ACC112 (cell line): ENCODE measurements at regions not wholly inside any gene's neighbourhood (a gene's known extent, or its start where the extent isn't known, plus 50 kb on each side); places are given as distances from the start of the nearest gene placed in this dataset.
"Not testable (repeated sequence)": the region's sequence is repeated elsewhere in the genome, so short reads cannot be mapped to it uniquely, and the experiment has no call there.

Source experiments
- H2AFZ ChIP-seq: fragments of 200-600 bp; sonication (generic); one replicate; pipeline ENCODE4 v1.6.0; 2017; ENCODE audit warnings: antibody characterized with exemption, low read length; ENCODE audit not compliant: unreplicated experiment
- H3K27ac ChIP-seq: fragments of 200-600 bp; sonication (generic); 2 replicates; pipeline ENCODE4 v1.5.1; 2014; ENCODE audit warnings: low read depth, mild to moderate bottlenecking, antibody characterized with exemption, low read length, moderate library complexity
- H3K27me3 ChIP-seq: fragments of 200-600 bp; sonication (generic); 2 replicates; pipeline ENCODE4 v1.6.1; 2014; ENCODE audit warnings: mild to moderate bottlenecking, antibody characterized with exemption, low read length, moderate library complexity, mixed read lengths; ENCODE audit not compliant: insufficient read depth
- H3K36me3 ChIP-seq: fragments of 200-600 bp; sonication (generic); 2 replicates; pipeline ENCODE4 v1.6.1; 2016; ENCODE audit warnings: mild to moderate bottlenecking, antibody characterized with exemption, low read length, moderate library complexity, mixed read lengths; ENCODE audit not compliant: insufficient read depth
- H3K4me1 ChIP-seq: fragments of 200-600 bp; sonication (generic); one replicate; pipeline ENCODE4 v1.6.1; 2016; ENCODE audit warnings: low read length, mixed read lengths; ENCODE audit not compliant: insufficient read depth, unreplicated experiment, control insufficient read depth
- H3K4me3 ChIP-seq: fragments of 200-600 bp; sonication (generic); 2 replicates; pipeline ENCODE4 v1.5.1; 2014; ENCODE audit warnings: mild to moderate bottlenecking, low read depth, low read length
- H3K79me2 ChIP-seq: fragments of 200-600 bp; sonication (generic); one replicate; pipeline ENCODE4 v1.6.0; 2016; ENCODE audit warnings: low read length; ENCODE audit not compliant: control insufficient read depth, unreplicated experiment, insufficient read depth

DNA sequence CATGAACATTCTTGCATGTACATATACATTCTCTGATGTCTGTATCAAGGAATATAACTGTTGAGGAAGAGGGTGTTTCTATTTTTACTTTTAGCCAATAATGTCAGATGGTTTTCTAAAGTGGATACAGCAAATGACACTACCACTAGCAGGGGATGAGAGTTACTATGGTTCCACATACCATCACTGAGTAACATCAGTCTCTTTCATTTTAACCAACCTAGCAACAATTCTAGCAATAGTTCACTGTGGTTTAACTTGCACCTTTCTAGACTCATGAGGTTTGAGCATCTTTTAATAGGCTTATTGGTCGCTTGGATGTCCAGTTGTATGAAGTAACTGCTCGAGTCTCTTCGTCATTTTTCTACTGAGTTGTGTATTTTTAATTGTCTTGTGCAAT lies 68.5 kb upstream of the ZNF746 start:
- Histone ChIP-seq H3K36me3 (peaks cover 47% of the 10 kb centered on the region), H2AFZ (no peak overlapping the region), H3K27ac (no peak overlapping the region), H3K27me3 (no peaks in the 10 kb centered on the region), H3K4me1 (no peaks in the 10 kb centered on the region), H3K79me2 (no peaks in the 10 kb centered on the region), H3K4me3 (no peak overlapping the region)

DNA sequence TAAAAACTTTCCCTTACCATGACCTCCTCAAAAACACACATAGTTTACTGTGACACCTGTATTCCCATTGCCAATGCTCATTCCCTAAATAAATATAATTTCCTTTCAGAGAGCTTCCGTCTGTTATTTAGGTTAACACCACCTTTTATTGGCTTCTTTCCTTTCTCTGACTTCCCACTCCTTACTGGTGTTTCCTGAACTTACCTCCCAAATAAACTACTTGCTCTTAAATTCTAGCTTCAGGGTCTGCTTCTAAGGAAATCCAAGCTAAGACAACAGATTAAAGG lies 67.4 kb upstream of the ZNF746 start:
- Histone ChIP-seq H3K4me3 (no peak overlapping the region), H3K36me3 (peaks cover 44% of the 10 kb centered on the region), H3K27ac (no peak overlapping the region), H3K79me2 (no peaks in the 10 kb centered on the region), H3K27me3 (no peaks in the 10 kb centered on the region), H3K4me1 (no peaks in the 10 kb centered on the region), H2AFZ (no peak overlapping the region)

DNA sequence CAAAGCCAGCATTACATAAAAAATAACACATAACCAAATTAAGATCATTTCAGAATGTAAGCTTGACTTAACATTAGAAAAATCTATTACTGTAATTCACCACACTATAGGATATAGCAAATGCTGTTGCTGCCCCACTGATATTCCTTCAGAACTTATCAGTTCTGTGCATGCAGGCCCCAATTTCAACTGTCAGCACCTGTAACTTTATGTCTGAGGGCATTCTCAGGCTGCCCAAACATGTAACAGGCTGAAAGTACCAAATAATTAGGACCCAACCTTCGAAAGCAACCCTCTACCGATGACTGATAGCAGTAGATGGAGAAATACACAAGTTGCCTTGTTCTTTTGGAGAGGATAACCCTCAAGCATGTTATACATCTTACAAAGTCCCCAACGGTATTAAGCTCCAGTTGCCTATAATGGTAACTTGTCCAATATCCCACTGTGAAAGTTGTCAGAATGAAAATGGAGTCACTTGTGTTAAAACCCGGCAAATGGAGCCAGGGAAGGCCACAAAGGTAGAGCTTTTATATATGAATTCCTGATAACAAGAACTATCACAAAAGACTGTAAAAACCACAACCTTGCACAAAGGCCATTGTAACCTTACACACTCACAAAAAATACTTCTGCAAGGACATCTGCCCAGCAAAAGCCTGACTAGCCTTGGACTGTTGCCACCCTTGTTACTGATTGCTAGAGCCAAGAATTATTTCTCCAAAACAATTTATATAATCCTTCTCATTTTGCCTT lies 66.9 kb upstream of the ZNF746 start:
- Histone ChIP-seq H3K27ac (no peak overlapping the region), H3K4me3 (no peak overlapping the region), H3K4me1 (no peaks in the 10 kb centered on the region), H3K79me2 (no peaks in the 10 kb centered on the region), H3K27me3 (no peaks in the 10 kb centered on the region), H2AFZ (no peak overlapping the region), H3K36me3 (peaks cover 39% of the 10 kb centered on the region)

DNA sequence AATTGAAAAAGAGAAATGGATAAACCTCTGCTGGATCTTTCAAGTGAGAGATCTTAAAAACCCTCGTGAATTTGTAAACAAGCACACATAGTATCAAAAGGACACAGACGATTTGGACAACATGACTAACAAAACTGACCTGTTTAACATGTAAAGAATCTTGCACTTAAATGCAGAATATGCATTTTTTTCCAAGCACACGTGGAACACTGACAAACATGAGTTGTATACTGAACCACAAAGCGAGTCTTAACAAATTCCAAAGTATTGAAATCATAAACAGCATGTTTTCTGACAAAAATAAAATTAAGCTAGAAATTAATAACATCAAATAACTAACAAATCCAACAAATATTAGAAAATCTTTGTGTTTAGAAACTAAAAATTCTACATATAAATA lies 65.0 kb upstream of the ZNF746 start:
- peaks cover 3% of the 10 kb centered on the region for H3K4me1 ChIP-seq
- no peak overlapping the region for H3K27ac ChIP-seq
- H3K27me3 ChIP-seq = no peaks in the 10 kb centered on the region
- H3K36me3 ChIP-seq = peaks cover 25% of the 10 kb centered on the region
- no peak overlapping the region for H2AFZ ChIP-seq
- no peaks in the 10 kb centered on the region for H3K79me2 ChIP-seq
- H3K4me3 ChIP-seq = no peak overlapping the region

DNA sequence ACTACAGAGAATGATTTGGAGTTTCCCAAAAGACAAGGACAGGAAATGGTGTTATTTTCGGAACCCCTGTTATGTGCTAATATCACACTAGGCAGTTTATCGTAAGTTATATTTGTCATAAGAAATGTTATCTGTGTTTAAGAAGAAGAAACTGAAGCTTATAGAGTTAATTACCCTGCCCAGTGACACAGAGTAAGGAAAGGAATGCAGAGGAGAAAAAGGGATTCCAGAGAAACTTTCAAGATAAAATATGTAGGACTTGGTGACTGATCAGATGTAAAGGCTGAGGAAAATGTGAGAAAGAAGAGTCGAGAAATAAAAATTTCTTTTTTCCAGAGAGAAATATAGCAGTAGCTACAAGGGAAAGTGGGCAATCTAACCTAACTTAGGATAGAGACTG lies 63.5 kb upstream of the ZNF746 start:
- Histone ChIP-seq H3K27ac (no peak overlapping the region), H3K4me3 (no peak overlapping the region), H2AFZ (no peak overlapping the region), H3K36me3 (peaks cover 15% of the 10 kb centered on the region; the same call in 1 of the 2 replicates), H3K4me1 (peaks cover 3% of the 10 kb centered on the region), H3K27me3 (no peaks in the 10 kb centered on the region), H3K79me2 (no peaks in the 10 kb centered on the region)

DNA sequence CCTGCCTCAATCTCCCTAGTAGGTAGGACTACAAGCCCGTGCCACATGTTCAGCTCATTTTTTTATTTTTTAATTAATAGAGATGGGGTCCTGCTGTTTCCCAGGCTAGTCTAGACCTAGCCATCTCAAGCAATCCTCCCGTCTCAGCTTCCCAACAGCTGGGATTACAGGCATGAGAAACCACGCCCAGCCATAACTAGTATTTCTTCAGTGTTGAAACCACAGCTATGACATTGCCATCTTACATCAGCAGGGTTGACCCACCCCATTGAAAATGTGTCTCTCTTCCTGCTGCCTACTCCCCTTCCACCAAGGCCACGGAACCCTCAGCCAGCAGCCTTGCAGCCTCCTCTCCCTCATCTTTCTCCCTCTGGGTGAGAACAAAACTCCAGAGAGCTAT lies 62.1 kb upstream of the ZNF746 start:
- no peaks in the 10 kb centered on the region for H3K27me3 ChIP-seq
- H3K4me3 ChIP-seq = no peak overlapping the region
- peaks cover 9% of the 10 kb centered on the region; the same call in 1 of the 2 replicates for H3K36me3 ChIP-seq
- H3K27ac ChIP-seq = no peak overlapping the region
- no peak overlapping the region for H2AFZ ChIP-seq
- H3K4me1 ChIP-seq = peaks cover 3% of the 10 kb centered on the region
- no peaks in the 10 kb centered on the region for H3K79me2 ChIP-seq

DNA sequence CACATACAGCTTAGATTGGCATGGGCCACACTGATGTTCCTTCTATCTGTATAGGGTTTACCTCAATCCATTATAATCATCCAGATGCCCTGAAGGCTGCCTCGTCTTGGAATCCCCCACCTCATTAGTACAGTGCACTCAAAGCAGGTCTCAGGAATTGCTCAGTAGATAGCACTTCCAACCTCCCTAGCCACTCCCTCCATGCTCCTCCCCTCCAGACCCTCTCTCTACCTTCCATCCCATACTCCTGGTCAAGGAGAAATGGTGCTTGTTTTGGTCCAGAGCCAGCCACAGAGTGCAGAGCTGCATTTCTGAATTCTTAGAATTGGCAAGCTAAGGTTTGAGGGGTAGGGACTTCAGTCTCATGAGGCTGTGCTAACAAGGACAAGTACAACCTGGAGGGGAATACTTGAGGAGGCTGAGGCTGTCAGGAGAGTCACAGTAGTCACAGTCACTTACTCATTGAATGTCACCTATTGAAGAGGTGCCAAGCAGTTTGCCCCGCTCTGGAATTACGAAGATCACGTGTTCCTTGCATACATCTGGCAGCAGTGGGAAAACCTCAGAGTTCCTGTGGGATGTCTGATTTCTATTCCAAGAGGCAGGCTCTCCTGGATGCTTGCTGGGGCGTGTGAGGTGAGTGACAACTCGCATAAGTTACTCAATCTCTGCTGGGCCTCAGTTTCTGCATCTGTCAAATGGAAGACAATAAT lies 60.7 kb upstream of the ZNF746 start:
- Histone ChIP-seq H3K4me3 (no peak overlapping the region), H3K36me3 (0 out of 2 replicates have a peak, but pooled peaks cover 3% of the 10 kb centered on the region), H2AFZ (no peak overlapping the region), H3K27ac (no peak overlapping the region), H3K79me2 (no peaks in the 10 kb centered on the region), H3K4me1 (peaks cover 3% of the 10 kb centered on the region), H3K27me3 (no peaks in the 10 kb centered on the region)

DNA sequence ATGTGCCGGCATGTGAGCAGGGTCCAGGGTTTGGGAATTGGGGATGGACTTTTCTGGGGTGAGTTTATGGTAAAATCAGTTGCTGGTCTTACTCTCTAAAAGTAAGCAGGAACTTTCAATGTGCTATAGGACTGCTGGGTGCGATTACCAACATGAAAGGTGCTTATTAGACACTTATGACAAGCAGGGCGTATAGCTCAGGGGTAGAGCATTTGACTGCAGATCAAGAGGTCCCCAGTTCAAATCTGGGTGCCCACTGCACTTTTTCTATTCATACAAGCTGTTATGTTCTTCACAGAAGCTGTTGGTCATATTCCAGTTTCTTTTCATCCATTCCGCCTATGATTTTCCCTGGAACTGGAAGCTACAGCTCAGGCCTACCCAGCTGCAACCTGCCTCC lies 58.9 kb upstream of the ZNF746 start:
- not testable (repeated sequence) for H3K4me3 ChIP-seq, H3K27ac ChIP-seq, H3K79me2 ChIP-seq, H2AFZ ChIP-seq, H3K4me1 ChIP-seq, H3K27me3 ChIP-seq
- H3K36me3 ChIP-seq = peaks cover 14% of the 10 kb centered on the region; the same call in 1 of the 2 replicates

DNA sequence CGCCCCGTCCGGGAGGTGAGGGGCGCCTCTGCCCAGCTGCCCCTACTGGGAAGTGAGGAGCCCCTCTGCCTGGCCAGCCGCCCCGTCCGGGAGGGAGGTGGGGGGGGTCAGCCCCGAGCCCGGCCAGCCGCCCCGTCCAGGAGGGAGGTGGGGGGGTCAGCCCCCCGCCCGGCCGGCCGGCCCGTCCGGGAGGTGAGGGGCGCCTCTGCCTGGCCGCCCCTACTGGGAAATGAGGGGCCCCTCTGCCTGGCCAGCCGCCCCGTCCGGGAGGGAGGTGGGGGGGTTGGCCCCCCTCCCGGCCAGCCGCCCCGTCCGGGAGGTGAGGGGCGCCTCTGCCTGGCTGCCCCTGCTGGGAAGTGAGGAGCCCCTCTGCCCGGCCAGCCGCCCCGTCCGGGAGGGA lies 57.2 kb upstream of the ZNF746 start:
- not testable (repeated sequence) for H2AFZ ChIP-seq, H3K4me3 ChIP-seq, H3K27me3 ChIP-seq, H3K4me1 ChIP-seq, H3K27ac ChIP-seq, H3K79me2 ChIP-seq
- H3K36me3 ChIP-seq = peaks cover 28% of the 10 kb centered on the region; the same call in 1 of the 2 replicates

DNA sequence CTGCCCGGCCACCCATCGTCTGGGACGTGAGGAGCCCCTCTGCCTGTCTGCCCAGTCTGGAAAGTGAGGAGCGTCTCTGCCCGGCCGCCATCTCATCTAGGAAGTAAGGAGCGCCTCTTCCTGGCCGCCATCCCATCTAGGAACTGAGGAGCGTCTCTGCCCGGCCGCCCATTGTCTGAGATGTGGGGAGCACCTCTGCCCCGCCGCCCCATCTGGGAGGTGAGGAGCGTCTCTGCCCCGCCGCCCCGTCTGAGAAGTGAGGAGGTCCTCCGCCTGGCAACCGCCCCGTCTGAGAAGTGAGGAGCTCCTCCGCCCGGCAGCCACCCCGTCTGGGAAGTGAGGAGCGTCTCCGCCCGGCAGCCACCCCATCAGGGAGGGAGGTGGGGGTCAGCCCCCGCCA lies 56.4 kb upstream of the ZNF746 start:
- H3K27me3 ChIP-seq, H3K4me1 ChIP-seq, H3K79me2 ChIP-seq, H2AFZ ChIP-seq, H3K4me3 ChIP-seq, H3K27ac ChIP-seq: not testable (repeated sequence)
- peaks cover 34% of the 10 kb centered on the region; the same call in 1 of the 2 replicates for H3K36me3 ChIP-seq

DNA sequence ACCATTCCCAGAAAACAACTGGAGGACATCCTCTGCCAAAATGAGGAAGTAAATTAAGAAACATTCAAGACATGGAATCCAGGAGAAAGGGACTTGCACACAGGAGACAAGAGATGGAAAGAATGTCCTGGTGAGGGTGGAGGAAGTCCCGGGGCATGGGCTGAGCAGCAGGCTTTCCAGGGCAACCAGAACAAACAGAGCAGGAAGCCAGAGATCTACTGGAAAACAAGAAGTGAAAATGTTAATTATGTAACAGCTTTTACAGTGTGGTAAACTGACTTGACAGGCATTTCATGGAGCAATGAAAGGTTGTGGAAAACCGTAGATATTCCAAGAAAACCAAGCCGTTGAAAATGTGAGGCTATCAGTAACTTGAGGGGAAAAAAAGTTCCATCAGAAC lies 55.2 kb upstream of the ZNF746 start:
- H2AFZ ChIP-seq = no peak overlapping the region
- H3K27me3 ChIP-seq = no peaks in the 10 kb centered on the region
- H3K4me1 ChIP-seq = no peaks in the 10 kb centered on the region
- H3K27ac ChIP-seq = no peak overlapping the region
- no peak overlapping the region for H3K4me3 ChIP-seq
- H3K79me2 ChIP-seq = no peaks in the 10 kb centered on the region
- H3K36me3 ChIP-seq = peaks cover 45% of the 10 kb centered on the region; the same call in 1 of the 2 replicates
